SK-N-SH (cell line): ENCODE measurements at regions not wholly inside any gene's neighbourhood (a gene's known extent, or its start where the extent isn't known, plus 50 kb on each side); places are given as distances from the start of the nearest gene placed in this dataset.

Source experiments
- CTCF ChIA-PET: fragments of 300-600, 350-600 bp; formaldehyde crosslinking; extraction: SDS; loops from one replicate; lab custom pipeline; 2021; lab: Yijun Ruan, JAX
- POLR2A ChIA-PET: fragments of 350-600 bp; sonication (Branson Sonifier 250); formaldehyde crosslinking; extraction: SDS; loops from one replicate; lab custom pipeline; 2020; ENCODE audit warnings: antibody characterized with exemption, inconsistent platforms; lab: Yijun Ruan, JAX
- DNase-seq: peaks from one replicate; pipeline ENCODE4 v3.0.0; 2012
- H2AFZ ChIP-seq: fragments of 200-600 bp; sonication (generic); 2 replicates; pipeline ENCODE4 v1.8.1; 2016; ENCODE audit warnings: antibody characterized with exemption, mild to moderate bottlenecking, low read depth
- H3F3A ChIP-seq: fragments of 200-600 bp; sonication (generic); replicated peaks from 2 replicates; pipeline ENCODE3; 2016; ENCODE audit warnings: antibody characterized with exemption, mild to moderate bottlenecking; ENCODE audit not compliant: insufficient read depth
- H3K27ac ChIP-seq, 2 experiments: fragments of 200-500 bp in 1 of 2; fragments of 200-600 bp in 1 of 2; sonication (Bioruptor generic) in 1 of 2; sonication (generic), shearing (Covaris generic) in 1 of 2; 2 replicates each; pipeline versions ENCODE4 v1.5.1 to v1.6.1; 2014 to 2016; ENCODE audit warnings: low read depth in 2 of 2, inconsistent platforms in 1 of 2, low read length in 1 of 2, mild to moderate bottlenecking in 1 of 2, mixed read lengths in 1 of 2
- H3K27me3 ChIP-seq: fragments of 200-600 bp; sonication (generic), shearing (Covaris generic); 2 replicates; pipeline ENCODE4 v1.6.1; 2016; ENCODE audit warnings: mixed run types; ENCODE audit not compliant: insufficient read depth
- H3K36me3 ChIP-seq, 2 experiments: fragments of 200-500 bp in 1 of 2; fragments of 200-600 bp in 1 of 2; sonication (Bioruptor generic) in 1 of 2; sonication (generic) in 1 of 2; replicated peaks in 1 of 2; 2 replicates each; pipeline versions ENCODE3 to v1.5.1; 2014 to 2016; ENCODE audit warnings: low read length in 1 of 2, mild to moderate bottlenecking in 1 of 2; ENCODE audit not compliant: insufficient read depth in 2 of 2, control insufficient read depth in 1 of 2
- H3K4me1 ChIP-seq, 2 experiments: fragments of 200-500 bp in 1 of 2; fragments of 200-600 bp in 1 of 2; sonication (Bioruptor generic) in 1 of 2; sonication (generic), shearing (Covaris generic) in 1 of 2; 2 replicates each; pipeline versions ENCODE4 v1.5.1 to v1.6.1; 2014 to 2016; ENCODE audit warnings: low read depth in 1 of 2, low read length in 1 of 2, mixed run types in 1 of 2; ENCODE audit not compliant: insufficient read depth in 2 of 2, control insufficient read depth in 1 of 2
- H3K4me2 ChIP-seq: fragments of 200-600 bp; sonication (generic), shearing (Covaris generic); 2 replicates; pipeline ENCODE4 v1.6.1; 2017; ENCODE audit warnings: mixed run types
- H3K4me3 ChIP-seq, 2 experiments: fragments of 200-500 bp in 1 of 2; fragments of 200-600 bp in 1 of 2; sonication (Bioruptor generic) in 1 of 2; sonication (generic), shearing (Covaris generic) in 1 of 2; 2 replicates each; pipeline versions ENCODE4 v1.5.1 to v1.8.1; 2014 to 2016; ENCODE audit warnings: low read depth in 2 of 2, inconsistent platforms in 1 of 2, low read length in 1 of 2, mild to moderate bottlenecking in 1 of 2, mixed read lengths in 1 of 2, moderate library complexity in 1 of 2
- H3K79me2 ChIP-seq: fragments of 200-600 bp; sonication (generic); 2 replicates; pipeline ENCODE4 v1.8.1; 2017; ENCODE audit warnings: mild to moderate bottlenecking; ENCODE audit not compliant: insufficient read depth
- H3K9ac ChIP-seq: fragments of 200-600 bp; sonication (generic); 2 replicates; pipeline ENCODE4 v1.6.1; 2017; ENCODE audit warnings: mixed run types
- H3K9me2 ChIP-seq: fragments of 200-600 bp; sonication (generic); 2 replicates; pipeline ENCODE4 v1.6.1; 2017; ENCODE audit warnings: mixed run types
- H3K9me3 ChIP-seq: fragments of 200-600 bp; sonication (generic); 2 replicates; pipeline ENCODE4 v1.6.1; 2017; ENCODE audit warnings: mixed run types, mild to moderate bottlenecking, moderate library complexity
- H4K20me1 ChIP-seq: fragments of 200-600 bp; sonication (generic); 2 replicates; pipeline ENCODE4 v1.6.1; 2017; ENCODE audit warnings: mild to moderate bottlenecking, mixed run types; ENCODE audit not compliant: insufficient read depth
- CHD2 ChIP-seq: fragments of 150-350 bp; IDR thresholded peaks from 2 replicates; pipeline ENCODE4 v1.6.1; 2018; ENCODE audit warnings: low read length; ENCODE audit not compliant: partially characterized antibody
- EZH2phosphoT487 ChIP-seq: fragments of 200-600 bp; sonication (generic); IDR thresholded peaks from 2 replicates; pipeline ENCODE4 v1.6.1; 2017; ENCODE audit warnings: low read depth, mixed run types, mild to moderate bottlenecking, antibody characterized with exemption, moderate library complexity, borderline replicate concordance
- POLR2AphosphoS5 ChIP-seq: IDR thresholded peaks from 2 replicates; pipeline ENCODE4 v1.6.1; 2012; ENCODE audit warnings: low read depth, low read length
- RXRA ChIP-seq: IDR thresholded peaks from 2 replicates; pipeline ENCODE4 v1.4.0; 2012; ENCODE audit warnings: low read depth, mild to moderate bottlenecking, borderline replicate concordance
- SMC3 ChIP-seq: IDR thresholded peaks from 2 replicates; pipeline ENCODE4 v1.6.1; 2012; ENCODE audit warnings: low read depth, low read length, improper control_type of control experiment
- YY1 ChIP-seq: IDR thresholded peaks from 2 replicates; pipeline ENCODE4 v1.4.0; 2012; ENCODE audit warnings: low read depth, mild to moderate bottlenecking
- WGBS: methylation state at CpG from one replicate; pipeline ENCODE4 v1.1.6; 2017; ENCODE audit warnings: low lambda C conversion rate; 5-methylcytosine and 5-hydroxymethylcytosine counted together
- TF ChIP-seq, protein P1 (sequence below): fragments of 150-350 bp; IDR thresholded peaks from 2 replicates; pipeline ENCODE4 v1.6.1; 2017; ENCODE audit warnings: antibody characterized with exemption, low read length, low read depth, borderline replicate concordance
- TF ChIP-seq, protein P2 (sequence below): IDR thresholded peaks from 2 replicates; pipeline ENCODE4 v1.6.1; 2012; ENCODE audit warnings: mild to moderate bottlenecking, low read depth, low read length, moderate library complexity

DNA sequence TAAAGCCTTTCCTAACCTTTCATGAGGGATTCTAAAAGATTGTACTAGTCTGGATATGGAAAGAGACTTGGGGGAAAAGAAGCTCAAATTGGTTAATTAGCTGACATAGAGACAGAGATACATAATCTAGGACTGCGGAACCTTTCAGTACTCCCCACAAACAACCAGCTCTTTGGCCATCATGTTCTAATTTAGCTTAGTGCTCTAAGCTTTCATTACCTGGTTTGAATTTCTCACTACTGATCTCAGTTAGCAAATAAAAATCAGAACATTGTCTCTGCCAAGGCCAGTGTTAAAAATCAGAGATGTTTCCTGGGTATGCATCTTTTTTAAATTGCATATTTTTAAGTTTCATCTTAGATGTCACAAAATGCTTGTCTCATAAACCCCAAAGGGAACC, 254.4 kb downstream of the GLUD2 start:
- no peaks in the 10 kb centered on the region for H3K9me2 ChIP-seq
- DNase-seq = no peak
- no peaks in the 10 kb centered on the region for H3K9me3 ChIP-seq
- no peaks in the 10 kb centered on the region for H3F3A ChIP-seq
- TF ChIP-seq, protein P1, sequence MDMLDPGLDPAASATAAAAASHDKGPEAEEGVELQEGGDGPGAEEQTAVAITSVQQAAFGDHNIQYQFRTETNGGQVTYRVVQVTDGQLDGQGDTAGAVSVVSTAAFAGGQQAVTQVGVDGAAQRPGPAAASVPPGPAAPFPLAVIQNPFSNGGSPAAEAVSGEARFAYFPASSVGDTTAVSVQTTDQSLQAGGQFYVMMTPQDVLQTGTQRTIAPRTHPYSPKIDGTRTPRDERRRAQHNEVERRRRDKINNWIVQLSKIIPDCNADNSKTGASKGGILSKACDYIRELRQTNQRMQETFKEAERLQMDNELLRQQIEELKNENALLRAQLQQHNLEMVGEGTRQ = no peak
- TF ChIP-seq CHD2 (no peak), YY1 (no peak)
- ChIA-PET CTCF (no interaction called here), POLR2A (no interaction called here)
- no peaks in the 10 kb centered on the region for H4K20me1 ChIP-seq
- H3K9ac ChIP-seq = no peak overlapping the region
- no peaks in the 10 kb centered on the region for H3K27me3 ChIP-seq
- H3K36me3 ChIP-seq = no peaks in the 10 kb centered on the region
- H2AFZ ChIP-seq = no peak overlapping the region
- no peak overlapping the region for H3K4me2 ChIP-seq
- H3K27ac ChIP-seq = no peak overlapping the region
- no peaks in the 10 kb centered on the region for H3K79me2 ChIP-seq
- H3K4me3 ChIP-seq = no peak overlapping the region
- 5% methylated on average over 1 of the region's 1 CpG for WGBS
- no peaks in the 10 kb centered on the region for H3K4me1 ChIP-seq

DNA sequence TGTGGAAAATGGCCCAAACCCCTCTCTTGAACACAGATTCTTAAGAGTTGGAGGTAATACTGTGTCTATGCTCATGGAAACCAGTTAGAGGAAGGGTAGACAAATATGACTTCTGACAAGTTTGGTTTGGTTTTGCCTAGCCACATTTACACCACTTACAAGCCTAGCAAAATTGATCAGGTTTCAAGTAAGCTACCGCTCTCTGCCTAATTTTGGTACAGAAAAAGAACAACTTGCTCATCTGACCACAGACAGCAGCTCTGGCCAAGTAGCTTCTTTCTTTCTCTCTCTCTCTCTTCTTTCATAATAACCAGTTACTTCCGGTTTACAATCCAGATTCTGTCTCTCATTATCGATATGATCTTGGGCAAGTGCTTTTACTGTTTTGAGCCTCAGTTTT, 260.0 kb downstream of the GLUD2 start:
- H3K9me3 ChIP-seq = no peaks in the 10 kb centered on the region
- no peaks in the 10 kb centered on the region for H4K20me1 ChIP-seq
- H3K27ac ChIP-seq = no peak overlapping the region
- no peaks in the 10 kb centered on the region for H3K4me1 ChIP-seq
- CTCF ChIA-PET = no interaction called here
- TF ChIP-seq, protein P2, sequence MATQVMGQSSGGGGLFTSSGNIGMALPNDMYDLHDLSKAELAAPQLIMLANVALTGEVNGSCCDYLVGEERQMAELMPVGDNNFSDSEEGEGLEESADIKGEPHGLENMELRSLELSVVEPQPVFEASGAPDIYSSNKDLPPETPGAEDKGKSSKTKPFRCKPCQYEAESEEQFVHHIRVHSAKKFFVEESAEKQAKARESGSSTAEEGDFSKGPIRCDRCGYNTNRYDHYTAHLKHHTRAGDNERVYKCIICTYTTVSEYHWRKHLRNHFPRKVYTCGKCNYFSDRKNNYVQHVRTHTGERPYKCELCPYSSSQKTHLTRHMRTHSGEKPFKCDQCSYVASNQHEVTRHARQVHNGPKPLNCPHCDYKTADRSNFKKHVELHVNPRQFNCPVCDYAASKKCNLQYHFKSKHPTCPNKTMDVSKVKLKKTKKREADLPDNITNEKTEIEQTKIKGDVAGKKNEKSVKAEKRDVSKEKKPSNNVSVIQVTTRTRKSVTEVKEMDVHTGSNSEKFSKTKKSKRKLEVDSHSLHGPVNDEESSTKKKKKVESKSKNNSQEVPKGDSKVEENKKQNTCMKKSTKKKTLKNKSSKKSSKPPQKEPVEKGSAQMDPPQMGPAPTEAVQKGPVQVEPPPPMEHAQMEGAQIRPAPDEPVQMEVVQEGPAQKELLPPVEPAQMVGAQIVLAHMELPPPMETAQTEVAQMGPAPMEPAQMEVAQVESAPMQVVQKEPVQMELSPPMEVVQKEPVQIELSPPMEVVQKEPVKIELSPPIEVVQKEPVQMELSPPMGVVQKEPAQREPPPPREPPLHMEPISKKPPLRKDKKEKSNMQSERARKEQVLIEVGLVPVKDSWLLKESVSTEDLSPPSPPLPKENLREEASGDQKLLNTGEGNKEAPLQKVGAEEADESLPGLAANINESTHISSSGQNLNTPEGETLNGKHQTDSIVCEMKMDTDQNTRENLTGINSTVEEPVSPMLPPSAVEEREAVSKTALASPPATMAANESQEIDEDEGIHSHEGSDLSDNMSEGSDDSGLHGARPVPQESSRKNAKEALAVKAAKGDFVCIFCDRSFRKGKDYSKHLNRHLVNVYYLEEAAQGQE = no peak
- TF ChIP-seq EZH2phosphoT487 (no peak), SMC3 (no peak), RXRA (no peak), POLR2AphosphoS5 (no peak)
- TF ChIP-seq, all 33 proteins: peak for 0
- DNase-seq = no peak
- Histone ChIP-seq H2AFZ (no peak overlapping the region), H3K36me3 (no peaks in the 10 kb centered on the region), H3K4me3 (no peak overlapping the region), H3F3A (no peaks in the 10 kb centered on the region), H3K9me2 (no peaks in the 10 kb centered on the region), H3K4me2 (no peak overlapping the region), H3K9ac (no peak overlapping the region), H3K79me2 (no peaks in the 10 kb centered on the region), H3K27me3 (no peaks in the 10 kb centered on the region; the same call in 1 of the 2 replicates)
- 11% methylated on average over 3 of the region's 3 CpGs for WGBS
- POLR2A ChIA-PET = no interaction called here
